Superior temporal gyrus (tissue), 1 donor: ENCODE measurements at regions not wholly inside any gene's neighbourhood (a gene's known extent, or its start where the extent isn't known, plus 50 kb on each side); places are given as distances from the start of the nearest gene placed in this dataset.
A peak's percentile ranks its signal among the peaks of the same experiment; 100 is the strongest.
"Not testable (repeated sequence)": the region's sequence is repeated elsewhere in the genome, so short reads cannot be mapped to it uniquely, and the experiment has no call there.

Source experiments
- DNase-seq: peaks from one replicate; pipeline ENCODE4 v3.0.0-alpha.2; 2016; ENCODE audit errors: extremely low spot score

GRCh38 chr2:226172309-226172708, 627.3 kb downstream of the IRS1 start:
- no peak for DNase-seq

GRCh38 chr2:226169751-226170581, 629.7 kb downstream of the IRS1 start:
- no peak for DNase-seq

- no peak for DNase-seq
Observed at GRCh38 chr2:226168496-226169160, 631.0 kb downstream of the IRS1 start.

- no peak for DNase-seq
Observed at GRCh38 chr2:226164512-226164911, 635.1 kb downstream of the IRS1 start.

GRCh38 chr2:226160617-226161016, 639.0 kb downstream of the IRS1 start:
- DNase-seq, result not testable (repeated sequence)

- no peak for DNase-seq
Observed at GRCh38 chr2:226159875-226160479, 639.6 kb downstream of the IRS1 start.

GRCh38 chr2:226158940-226159339, 640.7 kb downstream of the IRS1 start:
- no peak for DNase-seq

GRCh38 chr2:226158229-226158628, 641.4 kb downstream of the IRS1 start:
- DNase-seq, result no peak

GRCh38 chr2:226155093-226155875, 644.3 kb downstream of the IRS1 start:
- DNase-seq, result no peak

GRCh38 chr2:226154610-226155009, 645.0 kb downstream of the IRS1 start:
- no peak for DNase-seq

GRCh38 chr2:226153553-226153952, 646.1 kb downstream of the IRS1 start:
- no peak for DNase-seq

- DNase-seq, result no peak
Observed at GRCh38 chr2:226151157-226151556, 648.5 kb downstream of the IRS1 start.

- DNase-seq, result no peak
Observed at GRCh38 chr2:226143091-226143490, 656.5 kb downstream of the IRS1 start.

GRCh38 chr2:226142463-226142862, 657.2 kb downstream of the IRS1 start:
- DNase-seq, result peak; percentile 33

GRCh38 chr2:226140594-226140993, 659.0 kb downstream of the IRS1 start:
- DNase-seq, result no peak

- DNase-seq, result no peak
Observed at GRCh38 chr2:226139759-226140158, 659.9 kb downstream of the IRS1 start.

GRCh38 chr2:226137201-226137811, 662.3 kb downstream of the IRS1 start:
- no peak for DNase-seq

- DNase-seq, result no peak
Observed at GRCh38 chr2:226136739-226137138, 662.9 kb downstream of the IRS1 start.

GRCh38 chr2:226135861-226136548, 663.6 kb downstream of the IRS1 start:
- no peak for DNase-seq

GRCh38 chr2:226132323-226133215, 667.1 kb downstream of the IRS1 start:
- DNase-seq, result no peak
